RWPE1 (cell line): ENCODE measurements at regions not wholly inside any gene's neighbourhood (a gene's known extent, or its start where the extent isn't known, plus 50 kb on each side); places are given as distances from the start of the nearest gene placed in this dataset.

Source experiments
- CTCF ChIA-PET: fragments of 350-600 bp; sonication (Branson Sonifier 250); formaldehyde crosslinking; extraction: SDS; loops from one replicate; lab custom pipeline; 2021; lab: Yijun Ruan, JAX
- POLR2A ChIA-PET: fragments of 400-600 bp; formaldehyde crosslinking; extraction: SDS; loops from one replicate; lab custom pipeline; 2020; ENCODE audit warnings: antibody characterized with exemption; ENCODE audit not compliant: low non-redundant PET; lab: Yijun Ruan, JAX
- DNase-seq: peaks from one replicate; pipeline ENCODE4 v3.0.0; 2012; ENCODE audit warnings: low spot score
- H3K27ac ChIP-seq: fragments of 450-650 bp; 2 replicates; pipeline ENCODE4 v1.5.1; 2017
- CTCF ChIP-seq: fragments of 450-650 bp; conservative IDR thresholded peaks from 2 replicates; pipeline ENCODE4 v1.5.1; 2017; ENCODE audit warnings: low read depth, mild to moderate bottlenecking

GRCh38 chr1:165129568-165130164 is 226.8 kb downstream of the LMX1A start:
- TF ChIP-seq CTCF = peak; percentile 28
- ChIA-PET CTCF (interaction anchor here (0.6 to 1.7 kb wide), 6 partner anchors 9 to 240 kb away, joined by 3 to 6 read pairs (median 3); no protein-coding TSS in a partner anchor), POLR2A (no interaction called here)
- no peak overlapping the region for H3K27ac ChIP-seq
- DNase-seq = peak; percentile 24

GRCh38 chr1:165124772-165125171 is 231.7 kb downstream of the LMX1A start:
- DNase-seq = no peak
- ChIA-PET CTCF (no interaction called here), POLR2A (no interaction called here)

GRCh38 chr1:165119086-165119485 is 237.4 kb downstream of the LMX1A start:
- no peak for DNase-seq
- H3K27ac ChIP-seq = no peak overlapping the region
- POLR2A ChIA-PET = no interaction called here
- CTCF ChIA-PET = interaction anchor here (0.8 to 1.2 kb wide), 2 partner anchors 10 to 257 kb away, joined by 3 read pairs; no protein-coding TSS in a partner anchor
- TF ChIP-seq CTCF = no peak

More at GRCh38 chr1:165124772-165125171, 231.7 kb downstream of the LMX1A start:
- no peak overlapping the region for H3K27ac ChIP-seq
- TF ChIP-seq CTCF = no peak

GRCh38 chr1:165117482-165117881 is 239.0 kb downstream of the LMX1A start:
- DNase-seq = no peak
- CTCF ChIA-PET = no interaction called here
- TF ChIP-seq CTCF = no peak
- POLR2A ChIA-PET = no interaction called here
- no peak overlapping the region; the same call in 1 of the 2 replicates for H3K27ac ChIP-seq

- ChIA-PET POLR2A (no interaction called here), CTCF (interaction anchor here (0.6 to 0.8 kb wide), 3 partner anchors 28 to 1464 kb away, joined by 3 to 4 read pairs (median 3); no protein-coding TSS in a partner anchor)
- no peak overlapping the region; the same call in 1 of the 2 replicates for H3K27ac ChIP-seq
- DNase-seq = peak; percentile 88
- no peak for TF ChIP-seq CTCF
Measured at GRCh38 chr1:165116732-165117131, 239.8 kb downstream of the LMX1A start.

- ChIA-PET POLR2A (no interaction called here), CTCF (interaction anchor here (0.6 to 0.8 kb wide), 3 partner anchors 29 to 1463 kb away, joined by 3 to 4 read pairs (median 3); no protein-coding TSS in a partner anchor)
- no peak for DNase-seq
- H3K27ac ChIP-seq = no peak overlapping the region
- no peak for TF ChIP-seq CTCF
Measured at GRCh38 chr1:165116171-165116570, 240.3 kb downstream of the LMX1A start.
